ENCODE measurements at regions not wholly inside any gene's neighbourhood (a gene's known extent, or its start where the extent isn't known, plus 50 kb on each side); places are given as distances from the start of the nearest gene placed in this dataset.
A peak's percentile ranks its signal among the peaks of the same experiment; 100 is the strongest.

GRCh38 chr7:153523320-153524015, 528.7 kb upstream of the DPP6 start:
- intact Hi-C loops (cut with DNase I; ENCODE audit: low total_unique reads) = no loop called here
- no peak overlapping the region for H3K4me3 ChIP-seq
- H3K9me3 ChIP-seq = peaks cover 0 to 8% (median 0%) of the 10 kb centered on the region in 4 donors
- no peaks in the 10 kb centered on the region for H3K36me3 ChIP-seq
- no peak for DNase-seq
- WGBS, 5 donors = 59 to 81% (median 79%) methylated on average over 16 of the region's 16 CpGs
- H3K27ac ChIP-seq = peak overlapping the region in 3 of 5 donors; percentile 56 to 80 (median 61)
- no peaks in the 10 kb centered on the region for H3K27me3 ChIP-seq
- TF ChIP-seq CTCF (IDR thresholded peaks at IDR 0.05) (no peak), POLR2AphosphoS5 (IDR thresholded peaks at IDR 0.05) (peak in 1 of 3 donors; percentile 43)
- H3K4me1 ChIP-seq = no peaks in the 10 kb centered on the region

GRCh38 chr7:153524070-153524601, 528.1 kb upstream of the DPP6 start:
- Histone ChIP-seq H3K4me3 (no peak overlapping the region), H3K27me3 (no peaks in the 10 kb centered on the region), H3K4me1 (no peaks in the 10 kb centered on the region), H3K36me3 (no peaks in the 10 kb centered on the region), H3K27ac (peak overlapping the region in 3 of 5 donors; percentile 56 to 80 (median 61)), H3K9me3 (peaks cover 0 to 3% (median 0%) of the 10 kb centered on the region in 4 donors)
- WGBS, 5 donors = 21 to 28% (median 24%) methylated on average over 8 to 9 of the region's 9 CpGs
- intact Hi-C loops (cut with DNase I; ENCODE audit: low total_unique reads) = no loop called here
- TF ChIP-seq EP300 (IDR thresholded peaks at IDR 0.05) = peak; percentile 89
- TF ChIP-seq POLR2AphosphoS5 (IDR thresholded peaks at IDR 0.05) = peak in 2 of 3 donors; percentile 73 to 80
- TF ChIP-seq POLR2A (IDR thresholded peaks at IDR 0.05) = no peak
- peak in 1 of 2 donors; percentile 46 for DNase-seq

GRCh38 chr7:153529100-153529499, 523.1 kb upstream of the DPP6 start:
- no peak overlapping the region for H3K4me3 ChIP-seq
- no peaks in the 10 kb centered on the region for H3K27me3 ChIP-seq
- intact Hi-C loops (cut with DNase I; ENCODE audit: low total_unique reads) = no loop called here
- no peak overlapping the region for H3K27ac ChIP-seq
- DNase-seq = no peak
- H3K9me3 ChIP-seq = no peaks in the 10 kb centered on the region
- no peaks in the 10 kb centered on the region for H3K36me3 ChIP-seq
- H3K4me1 ChIP-seq = no peaks in the 10 kb centered on the region
- no peak for TF ChIP-seq EP300 (IDR thresholded peaks at IDR 0.05)
- TF ChIP-seq POLR2A (IDR thresholded peaks at IDR 0.05) = no peak
- TF ChIP-seq CTCF (IDR thresholded peaks at IDR 0.05) = no peak
- TF ChIP-seq POLR2AphosphoS5 (IDR thresholded peaks at IDR 0.05) = no peak
- WGBS, 5 donors = 75 to 79% (median 76%) methylated on average over 7 of the region's 7 CpGs

- no peak overlapping the region for H3K27ac ChIP-seq
- H3K4me1 ChIP-seq = no peaks in the 10 kb centered on the region
- WGBS, 5 donors = 85 to 89% (median 89%) methylated on average over 12 of the region's 12 CpGs
- no peak for DNase-seq
- H3K36me3 ChIP-seq = no peaks in the 10 kb centered on the region
- no peaks in the 10 kb centered on the region for H3K27me3 ChIP-seq
- intact Hi-C loops (cut with DNase I; ENCODE audit: low total_unique reads) = no loop called here
- TF ChIP-seq EP300 (IDR thresholded peaks at IDR 0.05) (no peak), CTCF (IDR thresholded peaks at IDR 0.05) (no peak), POLR2A (IDR thresholded peaks at IDR 0.05) (no peak), POLR2AphosphoS5 (IDR thresholded peaks at IDR 0.05) (no peak)
- no peak overlapping the region for H3K4me3 ChIP-seq
- H3K9me3 ChIP-seq = no peaks in the 10 kb centered on the region
Measured at GRCh38 chr7:153529651-153530165, 522.5 kb upstream of the DPP6 start.

GRCh38 chr7:153530441-153530840, 521.8 kb upstream of the DPP6 start:
- Histone ChIP-seq H3K27me3 (no peaks in the 10 kb centered on the region), H3K9me3 (no peaks in the 10 kb centered on the region), H3K4me1 (no peaks in the 10 kb centered on the region), H3K4me3 (no peak overlapping the region), H3K36me3 (no peaks in the 10 kb centered on the region), H3K27ac (no peak overlapping the region)
- intact Hi-C loops (cut with DNase I; ENCODE audit: low total_unique reads) = no loop called here
- DNase-seq = no peak
- WGBS, 5 donors = 89 to 93% (median 92%) methylated on average over 9 of the region's 9 CpGs
- TF ChIP-seq POLR2AphosphoS5 (IDR thresholded peaks at IDR 0.05) (no peak), EP300 (IDR thresholded peaks at IDR 0.05) (no peak), CTCF (IDR thresholded peaks at IDR 0.05) (no peak), POLR2A (IDR thresholded peaks at IDR 0.05) (no peak)
